Liver (tissue), 8 donors: ENCODE measurements at regions not wholly inside any gene's neighbourhood (a gene's known extent, or its start where the extent isn't known, plus 50 kb on each side); places are given as distances from the start of the nearest gene placed in this dataset.

Source experiments
- DNase-seq: peaks from one replicate; pipeline ENCODE4 v3.0.0-alpha.2; 2017; ENCODE audit warnings: low spot score
- H3K27ac ChIP-seq, 2 donors: one replicate each; pipeline ENCODE4 v1.7.0; 2013; ENCODE audit warnings: inconsistent platforms in 2 of 2, low read length in 2 of 2, control low read depth in 1 of 2, low read depth in 1 of 2, mild to moderate bottlenecking in 1 of 2
- H3K27me3 ChIP-seq, 4 donors: one replicate each; pipeline versions ENCODE4 v1.6.1 to v1.7.0; 2013; ENCODE audit warnings: low read length in 3 of 4, inconsistent platforms in 1 of 4, mild to moderate bottlenecking in 1 of 4, moderate library complexity in 1 of 4; ENCODE audit not compliant: control insufficient read depth in 4 of 4, insufficient read depth in 4 of 4
- H3K36me3 ChIP-seq, 4 donors: one replicate each; pipeline versions ENCODE4 v1.6.1 to v1.7.0; 2013; ENCODE audit warnings: low read length in 3 of 4, mild to moderate bottlenecking in 3 of 4, low read depth in 1 of 4, moderate library complexity in 1 of 4; ENCODE audit not compliant: control insufficient read depth in 4 of 4, insufficient read depth in 3 of 4
- H3K4me1 ChIP-seq, 4 donors: one replicate each; pipeline versions ENCODE4 v1.6.1 to v1.7.0; 2013; ENCODE audit warnings: low read length in 3 of 4, mild to moderate bottlenecking in 3 of 4, moderate library complexity in 1 of 4; ENCODE audit not compliant: control insufficient read depth in 4 of 4, insufficient read depth in 4 of 4
- H3K4me3 ChIP-seq, 3 donors: one replicate each; pipeline versions ENCODE4 v1.6.1 to v1.7.0; 2013; ENCODE audit warnings: low read length in 3 of 3, control low read depth in 1 of 3, low read depth in 1 of 3, mild to moderate bottlenecking in 1 of 3
- H3K9ac ChIP-seq, 2 donors: one replicate each; pipeline ENCODE4 v1.7.0; 2013; ENCODE audit warnings: low read length in 2 of 2, mild to moderate bottlenecking in 2 of 2, moderate library complexity in 2 of 2, control low read depth in 1 of 2, low read depth in 1 of 2
- H3K9me3 ChIP-seq, 4 donors: one replicate each; pipeline versions ENCODE4 v1.6.1 to v1.7.0; 2013; ENCODE audit warnings: low read length in 3 of 4; ENCODE audit not compliant: control insufficient read depth in 4 of 4
- EGR1 ChIP-seq, 2 donors: IDR thresholded peaks; 2 replicates each; pipeline ENCODE4 v1.6.1; 2016 to 2018; ENCODE audit warnings: antibody characterized with exemption in 2 of 2, low read depth in 2 of 2
- FOXA1 ChIP-seq: IDR thresholded peaks from 2 replicates; pipeline ENCODE4 v1.6.1; 2016; ENCODE audit warnings: antibody characterized with exemption
- FOXA2 ChIP-seq: IDR thresholded peaks from 2 replicates; pipeline ENCODE4 v1.6.1; 2016; ENCODE audit warnings: antibody characterized with exemption
- GABPA ChIP-seq, 2 donors: IDR thresholded peaks in 1 of 2; conservative IDR thresholded peaks in 1 of 2; 2 replicates each; pipeline ENCODE4 v1.6.1; 2016; ENCODE audit warnings: antibody characterized with exemption in 2 of 2, mild to moderate bottlenecking in 1 of 2, moderate library complexity in 1 of 2
- HNF4A ChIP-seq, 2 donors: conservative IDR thresholded peaks; 2 replicates each; pipeline ENCODE4 v1.6.1; 2016; ENCODE audit warnings: antibody characterized with exemption in 2 of 2, mild to moderate bottlenecking in 2 of 2
- HNF4G ChIP-seq: IDR thresholded peaks from 2 replicates; pipeline ENCODE4 v1.6.1; 2016; ENCODE audit warnings: antibody characterized with exemption
- JUND ChIP-seq, 2 donors: IDR thresholded peaks; 2 replicates each; pipeline ENCODE4 v1.6.1; 2016; ENCODE audit warnings: antibody characterized with exemption in 2 of 2
- NR2F2 ChIP-seq: IDR thresholded peaks from 2 replicates; pipeline ENCODE4 v1.6.1; 2016; ENCODE audit warnings: antibody characterized with exemption
- RAD21 ChIP-seq, 2 donors: IDR thresholded peaks; 2 replicates each; pipeline ENCODE4 v1.6.1; 2016; ENCODE audit warnings: antibody characterized with exemption in 2 of 2, mild to moderate bottlenecking in 2 of 2
- RXRA ChIP-seq, 2 donors: IDR thresholded peaks; 2 replicates each; pipeline ENCODE4 v1.6.1; 2017 to 2018; ENCODE audit warnings: antibody characterized with exemption in 2 of 2, mild to moderate bottlenecking in 1 of 2
- SP1 ChIP-seq: IDR thresholded peaks from 2 replicates; pipeline ENCODE4 v1.6.1; 2018; ENCODE audit warnings: antibody characterized with exemption, mild to moderate bottlenecking
- TAF1 ChIP-seq: conservative IDR thresholded peaks from 2 replicates; pipeline ENCODE4 v1.6.1; 2016; ENCODE audit warnings: antibody characterized with exemption, mild to moderate bottlenecking
- YY1 ChIP-seq: IDR thresholded peaks from 2 replicates; pipeline ENCODE4 v1.6.1; 2016; ENCODE audit warnings: antibody characterized with exemption, mild to moderate bottlenecking
- whole genome bisulfite sequencing: extraction: QIAGEN DNeasy Blood & Tissue Kit; methylation state at CpG from one replicate; pipeline ENCODE4 v1.1.7; 2013; 5-methylcytosine and 5-hydroxymethylcytosine counted together
- TF ChIP-seq, protein P1 (sequence below): IDR thresholded peaks from 2 replicates; pipeline ENCODE4 v1.6.1; 2016; ENCODE audit warnings: antibody characterized with exemption
- TF ChIP-seq, protein P2 (sequence below): IDR thresholded peaks from 2 replicates; pipeline ENCODE4 v1.6.1; 2016; ENCODE audit warnings: antibody characterized with exemption
- TF ChIP-seq, protein P3 (sequence below): fragments of 150-350 bp; IDR thresholded peaks from 2 replicates; pipeline ENCODE4 v1.5.1; 2017; ENCODE audit warnings: improper control_type of control experiment, low read depth, low read length; ENCODE audit not compliant: missing input control
- TF ChIP-seq, protein P4 (sequence below): IDR thresholded peaks from 2 replicates; pipeline ENCODE4 v1.6.1; 2016; ENCODE audit warnings: antibody characterized with exemption
- TF ChIP-seq, protein P5 (sequence below): IDR thresholded peaks from 2 replicates; pipeline ENCODE4 v1.6.1; 2016; ENCODE audit warnings: antibody characterized with exemption, mild to moderate bottlenecking
- donor health status: healthy.
- donor health status: healthy.
- donor health status: healthy.
- donor health status: healthy.
- donor health status: healthy.

DNA sequence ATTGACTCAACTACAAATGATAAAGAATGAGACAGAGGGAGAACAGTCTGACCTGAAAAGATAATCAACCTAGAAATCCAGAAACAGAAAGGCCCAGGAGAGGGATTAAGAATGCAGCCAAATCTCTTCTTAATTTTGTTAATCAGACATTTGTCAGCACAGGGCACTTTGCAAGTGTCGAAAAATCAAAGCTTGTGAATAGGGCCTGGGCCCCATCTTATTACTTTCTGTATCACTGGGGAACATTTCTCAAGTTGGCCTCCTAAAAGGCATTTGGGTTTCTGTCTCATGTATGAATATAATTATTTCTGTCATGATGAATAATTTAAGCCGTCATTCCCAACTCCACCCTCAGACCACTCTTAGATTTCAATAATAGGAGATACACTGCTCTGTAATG lies 308.4 kb upstream of the PRKCQ start:
- no peak overlapping the region for H3K27ac ChIP-seq
- WGBS = 90% methylated on average over 2 of the region's 2 CpGs
- TF ChIP-seq, protein P1, sequence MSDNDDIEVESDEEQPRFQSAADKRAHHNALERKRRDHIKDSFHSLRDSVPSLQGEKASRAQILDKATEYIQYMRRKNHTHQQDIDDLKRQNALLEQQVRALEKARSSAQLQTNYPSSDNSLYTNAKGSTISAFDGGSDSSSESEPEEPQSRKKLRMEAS = no peak
- TF ChIP-seq TAF1 (no peak), FOXA1 (no peak), RXRA (IDR thresholded peaks at IDR 0.05) (no peak), EGR1 (IDR thresholded peaks at IDR 0.05; ENCODE audit: low read depth in 2 of 2) (no peak), HNF4G (no peak), GABPA (IDR thresholded peaks at IDR 0.05 in 1 of 2, conservative IDR thresholded peaks at IDR 0.05 in 1 of 2) (no peak), JUND (IDR thresholded peaks at IDR 0.05) (no peak), HNF4A (conservative IDR thresholded peaks at IDR 0.05) (no peak), NR2F2 (no peak), YY1 (no peak), SP1 (no peak), FOXA2 (no peak)
- TF ChIP-seq, protein P2, sequence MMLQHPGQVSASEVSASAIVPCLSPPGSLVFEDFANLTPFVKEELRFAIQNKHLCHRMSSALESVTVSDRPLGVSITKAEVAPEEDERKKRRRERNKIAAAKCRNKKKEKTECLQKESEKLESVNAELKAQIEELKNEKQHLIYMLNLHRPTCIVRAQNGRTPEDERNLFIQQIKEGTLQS = no peak
- TF ChIP-seq, protein P3, sequence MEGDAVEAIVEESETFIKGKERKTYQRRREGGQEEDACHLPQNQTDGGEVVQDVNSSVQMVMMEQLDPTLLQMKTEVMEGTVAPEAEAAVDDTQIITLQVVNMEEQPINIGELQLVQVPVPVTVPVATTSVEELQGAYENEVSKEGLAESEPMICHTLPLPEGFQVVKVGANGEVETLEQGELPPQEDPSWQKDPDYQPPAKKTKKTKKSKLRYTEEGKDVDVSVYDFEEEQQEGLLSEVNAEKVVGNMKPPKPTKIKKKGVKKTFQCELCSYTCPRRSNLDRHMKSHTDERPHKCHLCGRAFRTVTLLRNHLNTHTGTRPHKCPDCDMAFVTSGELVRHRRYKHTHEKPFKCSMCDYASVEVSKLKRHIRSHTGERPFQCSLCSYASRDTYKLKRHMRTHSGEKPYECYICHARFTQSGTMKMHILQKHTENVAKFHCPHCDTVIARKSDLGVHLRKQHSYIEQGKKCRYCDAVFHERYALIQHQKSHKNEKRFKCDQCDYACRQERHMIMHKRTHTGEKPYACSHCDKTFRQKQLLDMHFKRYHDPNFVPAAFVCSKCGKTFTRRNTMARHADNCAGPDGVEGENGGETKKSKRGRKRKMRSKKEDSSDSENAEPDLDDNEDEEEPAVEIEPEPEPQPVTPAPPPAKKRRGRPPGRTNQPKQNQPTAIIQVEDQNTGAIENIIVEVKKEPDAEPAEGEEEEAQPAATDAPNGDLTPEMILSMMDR = no peak
- TF ChIP-seq, protein P4, sequence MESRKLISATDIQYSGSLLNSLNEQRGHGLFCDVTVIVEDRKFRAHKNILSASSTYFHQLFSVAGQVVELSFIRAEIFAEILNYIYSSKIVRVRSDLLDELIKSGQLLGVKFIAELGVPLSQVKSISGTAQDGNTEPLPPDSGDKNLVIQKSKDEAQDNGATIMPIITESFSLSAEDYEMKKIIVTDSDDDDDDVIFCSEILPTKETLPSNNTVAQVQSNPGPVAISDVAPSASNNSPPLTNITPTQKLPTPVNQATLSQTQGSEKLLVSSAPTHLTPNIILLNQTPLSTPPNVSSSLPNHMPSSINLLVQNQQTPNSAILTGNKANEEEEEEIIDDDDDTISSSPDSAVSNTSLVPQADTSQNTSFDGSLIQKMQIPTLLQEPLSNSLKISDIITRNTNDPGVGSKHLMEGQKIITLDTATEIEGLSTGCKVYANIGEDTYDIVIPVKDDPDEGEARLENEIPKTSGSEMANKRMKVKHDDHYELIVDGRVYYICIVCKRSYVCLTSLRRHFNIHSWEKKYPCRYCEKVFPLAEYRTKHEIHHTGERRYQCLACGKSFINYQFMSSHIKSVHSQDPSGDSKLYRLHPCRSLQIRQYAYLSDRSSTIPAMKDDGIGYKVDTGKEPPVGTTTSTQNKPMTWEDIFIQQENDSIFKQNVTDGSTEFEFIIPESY = no peak
- no peaks in the 10 kb centered on the region for H3K36me3 ChIP-seq
- no peaks in the 10 kb centered on the region for H3K9me3 ChIP-seq
- H3K9ac ChIP-seq = no peak overlapping the region
- H3K27me3 ChIP-seq = no peaks in the 10 kb centered on the region
- no peak for DNase-seq
- no peaks in the 10 kb centered on the region for H3K4me1 ChIP-seq
- no peak overlapping the region for H3K4me3 ChIP-seq

DNA sequence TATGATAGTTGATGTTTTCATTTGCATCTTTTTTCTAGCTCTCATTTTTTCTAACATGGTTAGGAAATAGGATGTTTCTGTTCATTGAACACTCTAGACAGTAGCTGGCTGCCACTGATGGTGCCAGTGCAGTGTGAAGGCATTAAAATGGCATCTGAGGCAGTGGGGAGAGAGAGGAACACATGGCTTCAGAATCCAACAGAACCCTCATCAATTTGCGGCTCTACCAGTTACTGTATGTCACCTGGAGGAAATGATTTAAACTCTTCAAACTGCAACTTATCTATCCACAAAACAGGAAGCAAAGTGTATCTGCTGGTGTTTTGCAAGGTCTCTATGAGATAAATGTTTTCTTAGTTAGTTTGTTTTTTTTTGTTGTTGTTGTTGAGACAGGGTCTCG lies 305.2 kb upstream of the PRKCQ start:
- H3K27ac ChIP-seq = no peak overlapping the region
- no peak overlapping the region for H3K9ac ChIP-seq
- H3K4me3 ChIP-seq = no peak overlapping the region
- 79% methylated on average over 2 of the region's 2 CpGs for WGBS
- H3K27me3 ChIP-seq = no peaks in the 10 kb centered on the region
- no peak for DNase-seq
- H3K36me3 ChIP-seq = no peaks in the 10 kb centered on the region
- TF ChIP-seq, protein P2 = no peak
- TF ChIP-seq JUND (IDR thresholded peaks at IDR 0.05) (no peak), TAF1 (no peak), RAD21 (IDR thresholded peaks at IDR 0.05) (no peak), NR2F2 (no peak), FOXA1 (no peak), RXRA (IDR thresholded peaks at IDR 0.05) (no peak), EGR1 (IDR thresholded peaks at IDR 0.05; ENCODE audit: low read depth in 2 of 2) (no peak), GABPA (IDR thresholded peaks at IDR 0.05 in 1 of 2, conservative IDR thresholded peaks at IDR 0.05 in 1 of 2) (no peak), HNF4G (no peak)
- TF ChIP-seq, protein P1 = no peak
- TF ChIP-seq, protein P5, sequence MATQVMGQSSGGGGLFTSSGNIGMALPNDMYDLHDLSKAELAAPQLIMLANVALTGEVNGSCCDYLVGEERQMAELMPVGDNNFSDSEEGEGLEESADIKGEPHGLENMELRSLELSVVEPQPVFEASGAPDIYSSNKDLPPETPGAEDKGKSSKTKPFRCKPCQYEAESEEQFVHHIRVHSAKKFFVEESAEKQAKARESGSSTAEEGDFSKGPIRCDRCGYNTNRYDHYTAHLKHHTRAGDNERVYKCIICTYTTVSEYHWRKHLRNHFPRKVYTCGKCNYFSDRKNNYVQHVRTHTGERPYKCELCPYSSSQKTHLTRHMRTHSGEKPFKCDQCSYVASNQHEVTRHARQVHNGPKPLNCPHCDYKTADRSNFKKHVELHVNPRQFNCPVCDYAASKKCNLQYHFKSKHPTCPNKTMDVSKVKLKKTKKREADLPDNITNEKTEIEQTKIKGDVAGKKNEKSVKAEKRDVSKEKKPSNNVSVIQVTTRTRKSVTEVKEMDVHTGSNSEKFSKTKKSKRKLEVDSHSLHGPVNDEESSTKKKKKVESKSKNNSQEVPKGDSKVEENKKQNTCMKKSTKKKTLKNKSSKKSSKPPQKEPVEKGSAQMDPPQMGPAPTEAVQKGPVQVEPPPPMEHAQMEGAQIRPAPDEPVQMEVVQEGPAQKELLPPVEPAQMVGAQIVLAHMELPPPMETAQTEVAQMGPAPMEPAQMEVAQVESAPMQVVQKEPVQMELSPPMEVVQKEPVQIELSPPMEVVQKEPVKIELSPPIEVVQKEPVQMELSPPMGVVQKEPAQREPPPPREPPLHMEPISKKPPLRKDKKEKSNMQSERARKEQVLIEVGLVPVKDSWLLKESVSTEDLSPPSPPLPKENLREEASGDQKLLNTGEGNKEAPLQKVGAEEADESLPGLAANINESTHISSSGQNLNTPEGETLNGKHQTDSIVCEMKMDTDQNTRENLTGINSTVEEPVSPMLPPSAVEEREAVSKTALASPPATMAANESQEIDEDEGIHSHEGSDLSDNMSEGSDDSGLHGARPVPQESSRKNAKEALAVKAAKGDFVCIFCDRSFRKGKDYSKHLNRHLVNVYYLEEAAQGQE = no peak
- H3K9me3 ChIP-seq = no peaks in the 10 kb centered on the region
- no peaks in the 10 kb centered on the region for H3K4me1 ChIP-seq
